RWPE1 (cell line): ENCODE measurements at regions not wholly inside any gene's neighbourhood (a gene's known extent, or its start where the extent isn't known, plus 50 kb on each side); places are given as distances from the start of the nearest gene placed in this dataset.

Source experiments
- CTCF ChIA-PET: fragments of 350-600 bp; sonication (Branson Sonifier 250); formaldehyde crosslinking; extraction: SDS; loops from one replicate; lab custom pipeline; 2021; lab: Yijun Ruan, JAX
- POLR2A ChIA-PET: fragments of 400-600 bp; formaldehyde crosslinking; extraction: SDS; loops from one replicate; lab custom pipeline; 2020; ENCODE audit warnings: antibody characterized with exemption; ENCODE audit not compliant: low non-redundant PET; lab: Yijun Ruan, JAX
- DNase-seq: peaks from one replicate; pipeline ENCODE4 v3.0.0; 2012; ENCODE audit warnings: low spot score
- H3K27ac ChIP-seq: fragments of 450-650 bp; 2 replicates; pipeline ENCODE4 v1.5.1; 2017
- CTCF ChIP-seq: fragments of 450-650 bp; conservative IDR thresholded peaks from 2 replicates; pipeline ENCODE4 v1.5.1; 2017; ENCODE audit warnings: low read depth, mild to moderate bottlenecking

GRCh38 chr6:132972971-132973370 is 158.6 kb downstream of the RPS12 start:
- ChIA-PET CTCF (no interaction called here), POLR2A (no interaction called here)
- H3K27ac ChIP-seq, result no peak overlapping the region
- TF ChIP-seq CTCF, result no peak
- DNase-seq, result no peak

- TF ChIP-seq CTCF, result no peak
- ChIA-PET POLR2A (no interaction called here), CTCF (interaction anchor here (0.7 kb wide), 1 partner anchor 70 kb away, joined by 3 read pairs; no protein-coding TSS in a partner anchor)
- H3K27ac ChIP-seq, result no peak overlapping the region
- DNase-seq, result no peak
Observed at GRCh38 chr6:132973514-132973993, 159.2 kb downstream of the RPS12 start.

GRCh38 chr6:132974122-132974521 is 159.8 kb downstream of the RPS12 start:
- no peak overlapping the region for H3K27ac ChIP-seq
- POLR2A ChIA-PET, result no interaction called here
- no peak for TF ChIP-seq CTCF
- CTCF ChIA-PET, result interaction anchor here (0.7 kb wide), 1 partner anchor 71 kb away, joined by 3 read pairs; no protein-coding TSS in a partner anchor
- no peak for DNase-seq

- DNase-seq, result no peak
- no peak for TF ChIP-seq CTCF
- CTCF ChIA-PET, result no interaction called here
- POLR2A ChIA-PET, result no interaction called here
- H3K27ac ChIP-seq, result no peak overlapping the region
Observed at GRCh38 chr6:132977413-132977812, 163.0 kb downstream of the RPS12 start.

- no peak for DNase-seq
- TF ChIP-seq CTCF, result no peak
- CTCF ChIA-PET, result interaction anchor here (0.5 kb wide), 1 partner anchor 192 kb away, joined by 4 read pairs; no protein-coding TSS in a partner anchor
- POLR2A ChIA-PET, result no interaction called here
- H3K27ac ChIP-seq, result no peak overlapping the region
Observed at GRCh38 chr6:132978685-132979084, 164.3 kb downstream of the RPS12 start.

- H3K27ac ChIP-seq, result no peak overlapping the region
- TF ChIP-seq CTCF, result no peak
- ChIA-PET CTCF (no interaction called here), POLR2A (no interaction called here)
- no peak for DNase-seq
Observed at GRCh38 chr6:132993738-132994137, 179.4 kb downstream of the RPS12 start.

GRCh38 chr6:132995009-132995408 is 180.6 kb downstream of the RPS12 start:
- no peak for DNase-seq
- no peak for TF ChIP-seq CTCF
- ChIA-PET CTCF (no interaction called here), POLR2A (no interaction called here)
- no peak overlapping the region for H3K27ac ChIP-seq
